ENCODE measurements at regions not wholly inside any gene's neighbourhood (a gene's known extent, or its start where the extent isn't known, plus 50 kb on each side); places are given as distances from the start of the nearest gene placed in this dataset.

GRCh38 chr17:79552405-79552804 is 58.4 kb downstream of the RBFOX3 start:
- no peak for TF ChIP-seq CTCF (IDR thresholded peaks at IDR 0.05)

GRCh38 chr17:79549141-79549915 is 61.5 kb downstream of the RBFOX3 start:
- no peak for TF ChIP-seq CTCF (IDR thresholded peaks at IDR 0.05)

- no peak for TF ChIP-seq CTCF (IDR thresholded peaks at IDR 0.05)
Observed at GRCh38 chr17:79548116-79548515, 62.7 kb downstream of the RBFOX3 start.

GRCh38 chr17:79547586-79547985 is 63.3 kb downstream of the RBFOX3 start:
- no peak for TF ChIP-seq CTCF (IDR thresholded peaks at IDR 0.05)

GRCh38 chr17:79546386-79546785 is 64.5 kb downstream of the RBFOX3 start:
- no peak for TF ChIP-seq CTCF (IDR thresholded peaks at IDR 0.05)

- TF ChIP-seq CTCF (IDR thresholded peaks at IDR 0.05) = no peak
Observed at GRCh38 chr17:79545251-79546005, 65.4 kb downstream of the RBFOX3 start.

GRCh38 chr17:79544142-79544914 is 66.5 kb downstream of the RBFOX3 start:
- no peak for TF ChIP-seq CTCF (IDR thresholded peaks at IDR 0.05)

All from LNCAP (cell line).